Brain microvascular endothelial cell (primary cell): ENCODE measurements at regions not wholly inside any gene's neighbourhood (a gene's known extent, or its start where the extent isn't known, plus 50 kb on each side); places are given as distances from the start of the nearest gene placed in this dataset.

ENCODE experiments used
- DNase-seq: peaks from one replicate; pipeline ENCODE4 v3.0.0-alpha.2; 2020
- H3K27ac ChIP-seq: fragments of 250-450 bp; sonication (Bioruptor Pico); 2 replicates; pipeline ENCODE4 v1.5.1; 2020; ENCODE audit warnings: mild to moderate bottlenecking, moderate library complexity
- H3K27me3 ChIP-seq: fragments of 250-450 bp; sonication (Bioruptor Pico); replicated peaks from 2 replicates; pipeline ENCODE4 v1.5.1; 2020; ENCODE audit warnings: mild to moderate bottlenecking
- H3K36me3 ChIP-seq: fragments of 250-450 bp; sonication (Bioruptor Pico); replicated peaks from 2 replicates; pipeline ENCODE4 v1.5.1; 2020; ENCODE audit warnings: mild to moderate bottlenecking
- H3K4me3 ChIP-seq: 2 replicates; pipeline ENCODE4 v1.5.1; 2011; ENCODE audit warnings: low read depth, mild to moderate bottlenecking, control low read depth, low read length, moderate library complexity
- CTCF ChIP-seq: IDR thresholded peaks from 2 replicates; pipeline ENCODE4 v1.5.1; 2011; ENCODE audit warnings: low read depth, mild to moderate bottlenecking, moderate library complexity, low read length, control low read depth, inconsistent platforms; ENCODE audit errors: missing control alignments
- in situ Hi-C: cut with HindIII; loops from 2 replicates; pipeline ENCODE4 v1.10.0; 2017; ENCODE audit warnings: low sequenced_read_pairs, low pct_ligation_motif_present

GRCh38 chr10:107880185-107880584, 715.7 kb upstream of the SORCS1 start:
- in situ Hi-C loops = no loop called here
- no peak overlapping the region for H3K4me3 ChIP-seq
- no peaks in the 10 kb centered on the region for H3K36me3 ChIP-seq
- H3K27ac ChIP-seq = no peak overlapping the region
- H3K27me3 ChIP-seq = no peaks in the 10 kb centered on the region
- no peak for DNase-seq
- no peak for TF ChIP-seq CTCF

GRCh38 chr10:107873007-107873406, 708.5 kb upstream of the SORCS1 start:
- DNase-seq = no peak
- H3K4me3 ChIP-seq = no peak overlapping the region
- H3K36me3 ChIP-seq = no peaks in the 10 kb centered on the region
- in situ Hi-C loops = no loop called here
- H3K27ac ChIP-seq = no peak overlapping the region
- no peaks in the 10 kb centered on the region for H3K27me3 ChIP-seq
- no peak for TF ChIP-seq CTCF

GRCh38 chr10:107865691-107866090, 701.2 kb upstream of the SORCS1 start:
- DNase-seq = no peak
- Histone ChIP-seq H3K27ac (no peak overlapping the region), H3K36me3 (no peaks in the 10 kb centered on the region), H3K27me3 (no peaks in the 10 kb centered on the region), H3K4me3 (no peak overlapping the region)
- no peak for TF ChIP-seq CTCF
- in situ Hi-C loops = no loop called here

- TF ChIP-seq CTCF = no peak
- Histone ChIP-seq H3K4me3 (no peak overlapping the region), H3K27me3 (no peaks in the 10 kb centered on the region), H3K36me3 (no peaks in the 10 kb centered on the region), H3K27ac (no peak overlapping the region)
- in situ Hi-C loops = no loop called here
- DNase-seq = no peak
Observed at GRCh38 chr10:107859065-107859464, 694.6 kb upstream of the SORCS1 start.

GRCh38 chr10:107856047-107856315, 691.5 kb upstream of the SORCS1 start:
- Histone ChIP-seq H3K4me3 (no peak overlapping the region), H3K36me3 (no peaks in the 10 kb centered on the region), H3K27ac (no peak overlapping the region), H3K27me3 (no peaks in the 10 kb centered on the region)
- DNase-seq = no peak
- in situ Hi-C loops = no loop called here
- no peak for TF ChIP-seq CTCF

- no peak for DNase-seq
- Histone ChIP-seq H3K36me3 (no peaks in the 10 kb centered on the region), H3K4me3 (no peak overlapping the region), H3K27me3 (no peaks in the 10 kb centered on the region), H3K27ac (no peak overlapping the region)
- in situ Hi-C loops = no loop called here
- no peak for TF ChIP-seq CTCF
Observed at GRCh38 chr10:107855301-107856046, 691.0 kb upstream of the SORCS1 start.
